Left lung (tissue), 4 donors: ENCODE measurements at regions not wholly inside any gene's neighbourhood (a gene's known extent, or its start where the extent isn't known, plus 50 kb on each side); places are given as distances from the start of the nearest gene placed in this dataset.

Source experiments
- ATAC-seq: fragments of 200-7000 bp; cut with Tn5 transposase; one replicate; pipeline ENCODE4 v1.9.1; 2020; ENCODE audit warnings: moderate library complexity
- DNase-seq, 4 donors: peaks; one replicate each; pipeline ENCODE4 v3.0.0-alpha.2; 2013 to 2020
- H3K27ac ChIP-seq, 2 donors: fragments of 200-600 bp; sonication (generic) in 1 of 2; one replicate each; pipeline versions ENCODE4 v1.5.0 to v1.8.0; 2020 to 2021
- H3K27me3 ChIP-seq, 2 donors: fragments of 200-600 bp; sonication (generic) in 1 of 2; one replicate each; pipeline versions ENCODE4 v1.5.0 to v1.8.0; 2020 to 2021
- H3K36me3 ChIP-seq, 2 donors: fragments of 200-600 bp; sonication (generic) in 1 of 2; one replicate each; pipeline versions ENCODE4 v1.5.0 to v1.8.0; 2020 to 2021
- H3K4me1 ChIP-seq, 2 donors: fragments of 200-600 bp; one replicate each; pipeline ENCODE4 v1.8.0; 2021
- H3K4me3 ChIP-seq, 2 donors: fragments of 200-600 bp; sonication (generic) in 1 of 2; one replicate each; pipeline versions ENCODE4 v1.5.0 to v1.8.0; 2020 to 2021; ENCODE audit warnings: mild to moderate bottlenecking in 1 of 2
- H3K9me3 ChIP-seq, 2 donors: fragments of 200-600 bp; sonication (generic) in 1 of 2; one replicate each; pipeline versions ENCODE4 v1.5.0 to v1.8.0; 2020 to 2021
- CTCF ChIP-seq, 2 donors: fragments of 200-600 bp; sonication (generic) in 1 of 2; IDR thresholded peaks; one replicate each; pipeline versions ENCODE4 v1.5.0 to v1.8.0; 2021; ENCODE audit warnings: antibody characterized with exemption in 2 of 2
- intact Hi-C, 2 donors: fragments of 100-400 bp; cut with DNase I; formaldehyde crosslinking; loops; one replicate each; pipeline versions ENCODE4 v1.11.2 to v1.14.2; 2022
- donor health status: DM: no; HTN: yes; CAD: no.
- donor health status: DM: no; HTN: no; CAD: no.

- intact Hi-C loops = no loop called here
- Histone ChIP-seq H3K36me3 (no peaks in the 10 kb centered on the region), H3K9me3 (peaks cover 0 to 22% of the 10 kb centered on the region in 2 donors), H3K27ac (no peak overlapping the region), H3K4me3 (no peak overlapping the region), H3K4me1 (no peaks in the 10 kb centered on the region), H3K27me3 (no peaks in the 10 kb centered on the region)
- TF ChIP-seq CTCF (IDR thresholded peaks at IDR 0.05) = no peak
- ATAC-seq (no peak), DNase-seq (no peak)
Observed at GRCh38 chr7:52233248-52233647, 802.2 kb upstream of the POM121L12 start.

- Histone ChIP-seq H3K4me1 (no peaks in the 10 kb centered on the region), H3K36me3 (no peaks in the 10 kb centered on the region), H3K27me3 (no peaks in the 10 kb centered on the region), H3K9me3 (peaks cover 0 to 13% of the 10 kb centered on the region in 2 donors), H3K4me3 (no peak overlapping the region), H3K27ac (no peak overlapping the region)
- intact Hi-C loops = no loop called here
- TF ChIP-seq CTCF (IDR thresholded peaks at IDR 0.05) = no peak
- DNase-seq = no peak
- no peak for ATAC-seq
Observed at GRCh38 chr7:52211930-52212329, 823.5 kb upstream of the POM121L12 start.

GRCh38 chr7:52209614-52210013 lies 825.8 kb upstream of the POM121L12 start:
- Histone ChIP-seq H3K4me1 (no peaks in the 10 kb centered on the region), H3K27ac (no peak overlapping the region), H3K9me3 (peaks cover 0 to 15% of the 10 kb centered on the region in 2 donors), H3K27me3 (no peaks in the 10 kb centered on the region), H3K36me3 (no peaks in the 10 kb centered on the region), H3K4me3 (no peak overlapping the region)
- no peak for TF ChIP-seq CTCF (IDR thresholded peaks at IDR 0.05)
- no peak for ATAC-seq
- peak in 1 of 4 donors; percentile 54 for DNase-seq
- intact Hi-C loops = no loop called here

- peak; percentile 49 for ATAC-seq
- DNase-seq = peak in 1 of 4 donors; percentile 35
- intact Hi-C loops = no loop called here
- peaks cover 0 to 2% of the 10 kb centered on the region in 2 donors for H3K9me3 ChIP-seq
- no peaks in the 10 kb centered on the region for H3K4me1 ChIP-seq
- H3K27ac ChIP-seq = no peak overlapping the region
- no peaks in the 10 kb centered on the region for H3K36me3 ChIP-seq
- no peaks in the 10 kb centered on the region for H3K27me3 ChIP-seq
- H3K4me3 ChIP-seq = no peak overlapping the region
- TF ChIP-seq CTCF (IDR thresholded peaks at IDR 0.05) = no peak
Observed at GRCh38 chr7:52197221-52197620, 838.2 kb upstream of the POM121L12 start.

- Histone ChIP-seq H3K36me3 (no peaks in the 10 kb centered on the region), H3K27ac (no peak overlapping the region), H3K4me3 (no peak overlapping the region), H3K4me1 (no peaks in the 10 kb centered on the region), H3K27me3 (no peaks in the 10 kb centered on the region), H3K9me3 (no peaks in the 10 kb centered on the region)
- DNase-seq (no peak), ATAC-seq (no peak)
- no peak for TF ChIP-seq CTCF (IDR thresholded peaks at IDR 0.05)
- intact Hi-C loops = no loop called here
Observed at GRCh38 chr7:52195664-52196063, 839.8 kb upstream of the POM121L12 start.
